Ishikawa (cell line): ENCODE measurements at regions not wholly inside any gene's neighbourhood (a gene's known extent, or its start where the extent isn't known, plus 50 kb on each side); places are given as distances from the start of the nearest gene placed in this dataset.

ENCODE experiments used
- CEBPB ChIP-seq: IDR thresholded peaks from 2 replicates; pipeline ENCODE4 v1.6.1; 2012
- CREB1 ChIP-seq: IDR thresholded peaks from 2 replicates; pipeline ENCODE4 v1.6.1; 2012; ENCODE audit warnings: low read depth
- EGR1 ChIP-seq: IDR thresholded peaks from 2 replicates; pipeline ENCODE4 v1.6.1; 2012
- EP300 ChIP-seq: IDR thresholded peaks from 2 replicates; pipeline ENCODE4 v1.6.1; 2012; ENCODE audit warnings: borderline replicate concordance
- FOXM1 ChIP-seq: IDR thresholded peaks from 2 replicates; pipeline ENCODE4 v1.6.1; 2012; ENCODE audit warnings: low read depth, borderline replicate concordance
- RAD21 ChIP-seq: IDR thresholded peaks from 2 replicates; pipeline ENCODE4 v1.6.1; 2012; ENCODE audit warnings: low read depth
- TAF1 ChIP-seq: IDR thresholded peaks from 2 replicates; pipeline ENCODE4 v1.6.1; 2012; ENCODE audit warnings: low read depth, mild to moderate bottlenecking
- TCF12 ChIP-seq: IDR thresholded peaks from 2 replicates; pipeline ENCODE4 v1.6.1; 2012; ENCODE audit warnings: low read depth
- TEAD4 ChIP-seq: IDR thresholded peaks from 2 replicates; pipeline ENCODE4 v1.6.1; 2012
- TF ChIP-seq, protein P1 (sequence below): IDR thresholded peaks from 2 replicates; pipeline ENCODE4 v1.6.1; 2012
- TF ChIP-seq, protein P2 (sequence below): IDR thresholded peaks from 2 replicates; pipeline ENCODE4 v1.6.1; 2012; ENCODE audit warnings: low read depth, mild to moderate bottlenecking

DNA sequence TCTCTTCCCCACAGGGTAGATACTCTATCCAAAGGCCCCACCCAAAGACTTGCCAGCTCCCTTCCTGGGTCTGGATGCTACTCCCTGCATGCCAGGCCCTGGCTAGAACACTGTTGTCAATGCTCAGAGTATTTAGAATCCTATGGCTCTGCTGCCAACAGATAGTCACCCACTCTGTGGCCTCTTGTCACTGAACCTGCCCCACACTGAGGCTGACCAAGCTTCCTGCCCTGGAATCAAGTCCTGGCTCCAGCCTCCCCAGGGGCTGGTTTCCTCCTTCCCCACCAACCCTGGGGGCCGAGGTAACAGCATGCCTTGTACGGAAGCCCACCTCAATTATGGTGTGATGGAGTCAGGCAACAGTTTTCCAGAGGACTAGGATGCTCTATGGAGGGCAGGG, 63.3 kb downstream of the EFNB1 start:
- no peak for TF ChIP-seq TAF1
- no peak for TF ChIP-seq TCF12
- TF ChIP-seq, protein P1, sequence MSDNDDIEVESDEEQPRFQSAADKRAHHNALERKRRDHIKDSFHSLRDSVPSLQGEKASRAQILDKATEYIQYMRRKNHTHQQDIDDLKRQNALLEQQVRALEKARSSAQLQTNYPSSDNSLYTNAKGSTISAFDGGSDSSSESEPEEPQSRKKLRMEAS, result no peak
- no peak for TF ChIP-seq FOXM1
- no peak for TF ChIP-seq EP300
- no peak for TF ChIP-seq CREB1
- TF ChIP-seq CEBPB, result no peak
- no peak for TF ChIP-seq TEAD4
- TF ChIP-seq RAD21, result no peak
- TF ChIP-seq, protein P2, sequence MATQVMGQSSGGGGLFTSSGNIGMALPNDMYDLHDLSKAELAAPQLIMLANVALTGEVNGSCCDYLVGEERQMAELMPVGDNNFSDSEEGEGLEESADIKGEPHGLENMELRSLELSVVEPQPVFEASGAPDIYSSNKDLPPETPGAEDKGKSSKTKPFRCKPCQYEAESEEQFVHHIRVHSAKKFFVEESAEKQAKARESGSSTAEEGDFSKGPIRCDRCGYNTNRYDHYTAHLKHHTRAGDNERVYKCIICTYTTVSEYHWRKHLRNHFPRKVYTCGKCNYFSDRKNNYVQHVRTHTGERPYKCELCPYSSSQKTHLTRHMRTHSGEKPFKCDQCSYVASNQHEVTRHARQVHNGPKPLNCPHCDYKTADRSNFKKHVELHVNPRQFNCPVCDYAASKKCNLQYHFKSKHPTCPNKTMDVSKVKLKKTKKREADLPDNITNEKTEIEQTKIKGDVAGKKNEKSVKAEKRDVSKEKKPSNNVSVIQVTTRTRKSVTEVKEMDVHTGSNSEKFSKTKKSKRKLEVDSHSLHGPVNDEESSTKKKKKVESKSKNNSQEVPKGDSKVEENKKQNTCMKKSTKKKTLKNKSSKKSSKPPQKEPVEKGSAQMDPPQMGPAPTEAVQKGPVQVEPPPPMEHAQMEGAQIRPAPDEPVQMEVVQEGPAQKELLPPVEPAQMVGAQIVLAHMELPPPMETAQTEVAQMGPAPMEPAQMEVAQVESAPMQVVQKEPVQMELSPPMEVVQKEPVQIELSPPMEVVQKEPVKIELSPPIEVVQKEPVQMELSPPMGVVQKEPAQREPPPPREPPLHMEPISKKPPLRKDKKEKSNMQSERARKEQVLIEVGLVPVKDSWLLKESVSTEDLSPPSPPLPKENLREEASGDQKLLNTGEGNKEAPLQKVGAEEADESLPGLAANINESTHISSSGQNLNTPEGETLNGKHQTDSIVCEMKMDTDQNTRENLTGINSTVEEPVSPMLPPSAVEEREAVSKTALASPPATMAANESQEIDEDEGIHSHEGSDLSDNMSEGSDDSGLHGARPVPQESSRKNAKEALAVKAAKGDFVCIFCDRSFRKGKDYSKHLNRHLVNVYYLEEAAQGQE, result no peak
- TF ChIP-seq EGR1, result no peak
